Activated effector memory CD4-positive, alpha-beta T cell treated with anti-CD3 and anti-CD28 coated beads, Interleukin-2, amount 50 U/mL, for 16 hours (primary cell): ENCODE measurements at regions not wholly inside any gene's neighbourhood (a gene's known extent, or its start where the extent isn't known, plus 50 kb on each side); places are given as distances from the start of the nearest gene placed in this dataset.

Experiments used
- DNase-seq: peaks from one replicate; pipeline ENCODE4 v3.0.0-alpha.2; 2020

DNA sequence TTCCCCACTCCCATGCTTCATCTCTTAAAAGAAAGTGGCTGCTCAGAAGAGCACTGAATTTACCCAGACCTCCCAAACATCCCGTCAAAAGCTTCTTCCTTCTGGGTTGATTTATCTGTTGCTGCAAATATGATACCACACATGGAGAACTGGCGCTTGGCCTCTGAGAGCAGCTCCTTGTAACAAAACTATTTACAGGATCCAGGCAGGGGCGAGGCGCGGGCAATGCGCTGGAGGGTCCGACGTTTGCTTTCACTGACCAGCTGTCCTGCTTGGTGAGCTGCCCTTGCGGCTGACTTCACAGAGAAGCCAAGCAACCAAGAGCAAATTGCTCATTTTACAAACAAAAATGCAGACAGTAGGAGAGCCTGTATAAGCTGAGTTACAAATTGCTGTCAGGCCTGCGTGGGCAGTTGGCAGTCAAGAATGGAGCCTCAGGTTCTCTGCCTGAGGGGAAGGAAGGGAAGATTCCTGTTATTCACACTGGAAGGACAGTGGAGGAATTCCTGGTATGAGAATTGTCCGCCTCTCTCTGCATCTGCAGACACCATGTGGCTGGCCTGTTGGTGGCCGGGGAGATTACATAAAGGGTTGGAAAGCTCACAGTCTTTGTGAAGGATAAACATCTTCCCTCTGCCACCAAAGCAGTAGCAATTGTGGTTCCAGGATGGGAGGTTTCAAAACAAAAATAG lies 192.2 kb upstream of the LEF1 start:
- DNase-seq = no peak

DNA sequence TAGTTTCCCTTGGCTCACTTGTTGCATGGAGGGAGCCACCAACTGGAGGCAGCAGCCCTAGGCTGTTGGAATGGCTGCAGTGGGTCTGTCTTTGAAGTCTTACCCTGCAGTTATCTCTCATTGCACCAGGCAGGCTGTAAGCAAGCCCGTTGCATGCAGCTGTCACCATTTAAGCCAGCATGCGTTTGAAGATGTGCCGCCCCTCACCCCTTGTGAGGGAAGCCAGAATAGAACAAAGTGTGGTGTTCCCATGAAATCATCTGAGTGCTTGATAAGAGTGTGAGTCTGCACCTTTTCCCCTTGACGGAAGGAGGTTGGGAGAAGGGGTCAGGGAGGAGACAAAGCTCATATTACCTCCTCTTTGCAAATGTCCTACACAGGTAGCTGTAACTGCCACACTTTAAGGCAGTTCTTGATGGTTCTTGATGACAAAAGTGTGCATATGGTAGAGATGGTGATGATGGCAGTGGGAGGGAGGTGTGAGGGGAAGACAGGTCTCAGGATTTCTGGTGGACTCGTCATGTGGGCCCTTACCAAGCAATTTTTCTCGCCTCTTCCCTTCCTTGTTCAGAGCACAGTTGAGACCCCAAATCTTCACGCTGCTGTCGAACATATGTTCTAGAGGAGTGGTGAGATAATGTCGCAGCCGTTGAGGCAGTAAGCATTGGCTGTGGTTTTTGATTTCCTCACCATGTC lies 191.4 kb upstream of the LEF1 start:
- no peak for DNase-seq

DNA sequence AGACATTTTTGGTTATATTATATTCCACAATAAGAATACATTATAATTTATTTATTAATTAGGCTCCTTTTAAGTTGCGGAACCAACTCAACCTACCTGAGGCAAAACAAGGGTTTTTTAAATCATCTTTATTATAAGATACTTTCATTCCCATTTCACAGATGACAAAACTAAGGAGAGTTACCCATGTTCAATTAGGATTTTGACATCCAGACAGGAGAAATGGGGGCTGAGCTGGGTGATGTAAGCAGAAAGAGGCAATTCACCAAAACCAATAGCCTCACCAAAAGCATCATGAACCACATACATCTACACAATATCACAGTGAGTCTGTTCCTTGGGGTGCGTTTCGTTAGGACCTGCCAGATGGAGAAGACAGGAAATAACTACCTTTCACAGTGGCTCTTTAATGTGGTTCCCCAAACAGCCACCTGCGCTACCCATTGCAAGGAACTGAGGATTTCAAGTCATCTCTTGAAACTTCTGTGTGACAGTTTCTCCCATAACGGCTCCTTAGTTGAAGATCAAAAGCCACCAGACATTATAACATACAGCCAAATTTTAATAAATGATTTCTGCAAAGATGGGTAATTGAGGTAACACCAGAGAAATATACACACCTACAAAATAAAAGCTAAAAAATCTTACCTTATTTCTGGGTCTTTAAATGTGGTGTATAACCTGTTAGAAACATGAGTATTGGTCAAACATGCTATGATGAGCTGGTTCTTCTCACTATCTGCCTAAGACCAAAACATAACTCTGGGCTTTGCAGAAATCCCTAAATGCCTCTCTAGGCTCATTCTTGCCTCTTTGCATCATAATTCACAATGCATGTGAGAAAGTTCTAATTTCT lies 190.6 kb upstream of the LEF1 start:
- peak; percentile 66 for DNase-seq

DNA sequence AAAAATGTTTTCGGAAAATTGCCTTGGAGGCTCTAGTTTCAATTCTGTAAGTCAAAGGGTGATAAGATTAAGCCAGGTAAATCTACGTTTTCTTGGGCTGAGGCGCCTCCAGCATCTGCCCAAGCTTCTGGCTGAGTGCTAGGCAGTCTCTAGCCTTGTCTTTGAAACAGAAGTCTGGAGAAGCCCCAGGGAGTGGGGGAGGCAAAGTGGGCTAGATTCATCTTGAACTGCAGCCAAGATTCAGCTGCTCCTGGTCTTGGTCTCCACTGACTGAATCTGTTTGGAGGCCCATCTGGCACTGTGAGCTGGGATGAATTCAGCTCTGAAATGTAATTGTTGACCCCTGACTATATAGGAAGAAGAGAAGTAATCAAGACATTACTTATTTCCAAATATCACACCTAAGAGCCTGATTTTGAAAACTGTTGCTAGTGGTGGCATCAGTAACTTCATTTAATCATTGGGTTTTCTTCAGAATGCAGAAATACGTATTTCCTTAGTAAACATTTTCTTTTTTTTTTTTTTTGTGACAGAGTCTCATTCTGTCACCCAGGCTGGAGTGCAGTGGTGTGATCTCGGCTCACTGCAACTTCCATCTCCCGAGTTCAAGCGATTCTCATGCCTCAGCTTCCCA lies 187.3 kb upstream of the LEF1 start:
- no peak for DNase-seq

DNA sequence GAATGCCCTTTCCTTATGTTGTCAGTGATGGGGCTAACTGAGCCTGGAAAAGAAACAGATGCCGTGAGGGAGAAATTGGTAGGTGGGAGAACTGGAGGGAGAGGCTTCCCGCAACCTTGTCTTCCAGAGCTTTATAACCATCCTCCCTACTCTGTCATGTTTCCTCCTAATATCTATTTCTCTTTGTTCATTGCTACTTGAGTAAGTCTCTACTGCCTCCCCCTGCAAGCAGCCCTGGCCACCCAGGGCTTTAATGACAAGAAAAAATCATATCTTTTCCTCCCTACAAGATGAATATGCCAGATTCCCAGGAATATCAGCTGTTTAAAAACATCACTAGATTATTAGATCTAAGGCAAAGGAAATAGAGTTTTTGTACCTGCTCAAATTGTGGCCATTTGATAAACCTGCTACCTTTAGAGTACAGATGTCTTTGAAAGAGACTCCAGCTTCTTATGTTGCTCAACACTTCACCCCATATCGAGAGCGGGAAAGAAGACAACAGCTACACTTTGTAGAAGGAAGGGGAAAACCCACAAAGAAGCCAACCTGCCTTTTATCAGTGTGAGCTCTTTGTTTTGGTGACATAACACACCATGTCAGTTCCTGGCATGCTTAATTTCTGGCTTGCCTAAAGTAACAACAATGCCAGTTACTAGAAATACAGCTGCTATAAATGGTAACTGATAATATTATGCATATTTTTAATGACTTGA lies 186.6 kb upstream of the LEF1 start:
- DNase-seq = no peak

DNA sequence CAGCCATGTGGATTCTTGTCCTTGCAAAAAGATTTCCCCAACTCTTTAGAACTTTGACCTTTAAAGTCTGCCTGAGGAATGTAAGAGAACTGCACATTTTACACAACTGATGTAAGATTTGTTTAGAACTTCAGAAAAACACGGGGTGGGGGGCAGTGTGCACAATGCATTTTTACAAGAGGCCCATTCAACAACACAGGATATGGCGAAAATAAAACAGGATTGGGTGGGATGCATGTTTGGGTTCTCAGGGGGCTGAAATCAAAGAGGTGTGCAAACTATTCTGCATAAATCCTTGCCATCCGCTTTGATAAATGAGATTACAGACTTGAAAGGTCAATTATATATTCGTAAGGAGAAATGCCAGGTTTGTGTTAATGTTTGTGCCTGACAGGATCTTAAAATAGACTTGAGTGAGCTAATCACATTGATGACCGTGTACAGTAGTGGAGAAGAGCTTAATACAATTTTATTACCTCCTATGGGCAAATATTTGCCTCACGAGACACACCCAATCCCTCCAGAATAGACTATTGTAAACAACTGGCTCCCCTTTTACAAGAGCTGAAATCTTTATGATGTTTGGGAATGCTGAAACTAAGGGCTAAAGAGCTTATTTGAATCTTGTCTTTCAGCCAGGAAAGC lies 184.1 kb upstream of the LEF1 start:
- DNase-seq = no peak

DNA sequence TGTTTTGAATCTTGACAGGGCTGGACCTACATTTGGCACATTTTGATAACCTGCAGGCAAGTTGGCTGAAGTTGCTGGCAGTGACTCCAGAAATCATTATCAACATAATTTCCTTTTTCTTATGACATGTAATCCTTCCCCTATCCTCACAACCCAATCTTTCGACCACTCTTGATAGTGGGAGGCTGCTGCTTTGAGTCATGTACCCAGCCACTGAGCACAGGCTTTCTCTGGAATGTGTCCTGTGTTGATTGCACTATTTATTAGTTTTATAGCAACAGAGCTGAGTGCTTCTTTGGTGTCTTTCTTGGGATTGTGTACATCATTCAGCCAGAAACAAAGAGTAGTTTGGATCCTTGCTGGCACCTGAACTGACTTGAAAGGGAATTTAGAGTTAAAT lies 183.1 kb upstream of the LEF1 start:
- DNase-seq = no peak

DNA sequence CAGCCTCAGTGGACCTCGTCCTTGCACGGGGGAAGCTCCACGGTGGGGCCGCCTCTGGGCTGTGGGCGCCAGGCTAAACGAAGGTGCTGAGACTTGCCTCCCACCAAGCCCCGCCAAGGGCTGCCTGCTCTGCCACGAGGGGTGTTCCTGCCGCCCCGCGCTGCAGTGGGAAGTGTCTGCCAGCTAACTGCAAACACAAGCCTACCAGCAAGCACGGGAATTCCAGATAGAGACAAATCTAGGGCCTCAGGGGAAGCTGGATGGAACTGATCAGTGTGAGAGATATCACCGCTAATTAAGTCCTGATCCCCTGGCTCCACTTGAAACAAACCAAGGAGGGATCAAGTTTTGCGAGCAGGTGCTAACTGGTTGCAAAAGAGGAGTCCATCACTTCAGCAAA lies 181.6 kb upstream of the LEF1 start:
- DNase-seq = no peak

DNA sequence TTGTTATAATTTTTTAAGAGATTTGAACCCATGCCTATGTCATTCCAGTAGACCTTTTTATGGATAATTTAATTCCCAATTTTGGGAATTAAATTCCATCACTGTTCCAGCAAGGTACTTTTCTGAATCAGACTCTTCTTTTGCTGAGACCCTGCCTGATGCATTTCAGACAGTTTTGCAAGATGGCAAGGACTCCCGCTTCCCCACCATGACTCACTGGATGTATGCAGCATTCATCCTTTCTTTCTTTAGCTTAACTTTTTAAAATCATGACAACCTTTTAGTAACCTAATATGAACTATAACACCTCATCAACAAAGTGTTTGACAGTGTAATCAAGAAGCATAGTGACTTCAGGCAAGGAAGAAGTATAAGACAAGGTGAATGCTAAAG lies 178.1 kb upstream of the LEF1 start:
- no peak for DNase-seq

DNA sequence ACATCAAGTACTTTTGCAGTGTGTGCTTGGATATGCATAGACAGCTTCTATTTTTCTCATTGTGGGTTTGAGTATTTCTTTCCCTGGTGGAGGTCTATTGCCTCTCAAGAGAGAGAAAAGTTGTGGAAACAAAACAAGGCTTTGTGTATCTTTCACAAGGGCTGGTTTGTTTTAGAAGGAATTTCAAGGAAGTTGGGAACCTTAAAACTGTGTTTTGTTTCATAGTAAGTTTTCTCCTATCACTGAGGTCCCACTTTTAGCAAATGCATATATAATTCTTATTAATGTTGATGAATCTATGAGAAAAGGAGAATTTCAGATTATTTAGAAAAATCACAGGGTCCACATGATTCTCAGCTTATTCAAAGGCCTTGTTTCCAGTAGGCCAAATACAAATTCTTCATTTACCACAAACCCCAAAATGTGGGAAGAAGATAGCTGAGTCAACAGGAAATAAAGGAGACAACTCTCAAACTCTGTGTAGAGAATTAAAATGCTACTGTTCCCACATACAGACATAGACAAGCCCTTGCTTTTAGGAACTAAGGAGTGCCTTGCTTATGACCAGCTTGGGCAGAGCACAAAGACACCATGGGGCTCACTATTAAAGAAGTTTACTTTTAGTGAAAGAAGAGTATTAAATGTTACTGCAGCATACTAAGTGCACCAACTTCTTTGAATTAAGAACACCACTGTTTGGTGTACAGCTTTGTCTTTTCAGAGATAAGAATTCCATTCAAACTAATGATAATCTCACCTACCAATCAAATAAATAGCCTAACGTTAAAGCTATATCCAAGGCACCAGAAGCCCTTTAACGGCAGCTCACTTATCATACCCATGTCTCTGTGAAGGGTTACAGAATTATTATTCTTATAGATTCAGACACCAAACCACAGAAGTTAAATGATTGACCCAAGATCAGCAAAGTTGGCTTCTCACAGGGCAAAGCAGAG lies 177.4 kb upstream of the LEF1 start:
- no peak for DNase-seq

DNA sequence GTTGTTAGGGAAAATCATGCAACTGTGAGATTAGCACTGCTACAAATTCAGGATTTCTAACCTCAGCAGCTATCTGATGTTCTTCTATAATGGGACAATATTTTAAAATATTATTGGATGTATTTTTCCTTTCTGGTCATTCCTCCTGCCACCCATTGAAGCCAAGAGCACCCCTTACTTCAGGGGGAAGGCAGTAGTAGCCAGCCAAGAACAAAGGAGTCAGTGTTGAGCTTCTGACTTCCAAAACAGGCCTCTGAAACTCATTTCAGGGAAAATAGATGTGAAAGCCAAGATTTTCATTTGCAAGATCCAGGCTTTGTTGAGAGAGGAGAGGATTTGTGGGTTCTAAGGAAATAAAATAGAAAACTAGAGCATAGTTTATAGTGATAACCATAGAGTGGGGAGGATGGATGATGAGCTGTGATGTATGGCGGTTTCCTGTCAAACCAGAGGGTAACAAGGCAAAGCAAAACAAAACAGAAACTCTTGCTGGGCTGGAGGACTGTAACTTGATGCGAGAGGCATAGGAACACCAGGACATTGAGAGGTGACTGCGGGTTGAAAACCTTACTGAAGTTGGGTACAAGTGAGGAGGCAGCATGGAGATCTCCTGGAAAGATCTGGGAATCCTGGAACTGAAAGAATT lies 173.7 kb upstream of the LEF1 start:
- DNase-seq = peak; percentile 65

DNA sequence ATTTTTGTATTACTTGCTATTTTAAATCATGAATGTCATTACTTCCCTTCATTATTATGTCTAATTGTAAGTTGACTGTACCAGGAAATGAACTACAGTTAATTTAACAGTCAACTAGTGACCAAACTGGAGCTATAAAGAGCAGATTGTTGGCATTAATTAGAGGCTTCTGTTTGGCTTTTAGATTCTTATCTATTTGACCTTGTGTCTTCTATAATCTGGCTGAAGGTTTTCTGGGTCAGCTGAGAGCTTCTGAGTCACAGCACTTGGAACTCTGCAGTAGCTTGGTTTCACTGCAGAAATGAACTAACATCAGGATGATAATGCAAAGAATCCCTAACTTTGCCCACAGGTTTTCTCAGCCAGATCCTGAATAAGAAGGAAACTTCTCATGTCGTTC lies 169.2 kb upstream of the LEF1 start:
- no peak for DNase-seq

DNA sequence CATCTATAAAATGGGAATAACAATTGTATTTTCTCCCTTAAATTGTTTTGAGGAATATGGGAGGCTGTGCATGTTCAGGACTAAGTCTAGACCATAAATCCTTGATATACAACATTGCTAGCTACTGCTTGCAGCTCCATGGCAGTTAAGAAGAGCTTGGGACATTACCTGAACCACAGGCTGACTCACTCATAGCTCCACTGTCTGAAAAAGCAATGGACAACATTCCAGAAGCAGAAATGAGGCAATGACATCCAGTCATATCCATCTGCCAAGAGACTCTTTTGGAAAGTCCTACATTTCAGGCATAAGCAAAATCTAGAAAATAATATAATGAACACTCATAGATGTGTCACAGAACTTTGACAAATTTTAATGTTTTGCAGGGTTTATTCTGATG lies 167.3 kb upstream of the LEF1 start:
- no peak for DNase-seq

DNA sequence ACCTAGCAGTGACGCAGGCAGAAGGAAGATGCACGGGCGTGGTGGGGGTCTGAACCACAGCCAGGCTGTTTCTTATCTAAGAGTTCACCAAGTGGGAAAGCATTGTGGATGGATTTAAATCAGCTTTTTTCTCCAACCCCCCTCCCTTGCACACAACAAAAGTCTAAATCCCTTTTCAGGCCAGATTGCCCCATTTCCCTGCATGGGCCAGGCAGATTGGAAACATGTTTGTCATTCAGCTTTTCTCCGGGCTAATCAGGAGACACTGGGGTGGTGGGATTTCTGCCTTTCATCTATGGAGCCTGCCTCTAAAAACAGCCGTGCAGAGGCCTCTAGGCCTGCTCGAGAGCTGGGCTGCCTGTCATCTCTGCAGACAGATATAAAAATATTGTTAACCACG lies 166.3 kb upstream of the LEF1 start:
- DNase-seq = no peak

DNA sequence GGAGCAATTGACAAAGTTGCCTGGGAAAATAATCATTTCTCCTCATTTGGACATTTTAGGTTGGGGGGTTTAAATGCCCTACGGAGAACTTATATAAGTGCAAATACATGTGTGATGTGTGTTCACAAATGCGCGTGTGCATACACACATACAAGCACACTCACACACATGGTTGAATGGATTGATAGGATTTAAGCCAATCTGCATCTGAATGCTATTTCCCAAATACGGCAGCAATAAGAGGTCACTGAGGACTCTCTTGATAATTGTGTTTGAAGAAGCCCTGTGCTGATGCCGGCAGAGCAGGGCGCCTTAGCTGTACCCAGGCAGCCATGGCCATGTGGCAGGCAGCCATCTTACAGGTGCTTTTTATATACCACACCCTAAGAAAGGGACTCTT lies 165.3 kb upstream of the LEF1 start:
- no peak for DNase-seq

DNA sequence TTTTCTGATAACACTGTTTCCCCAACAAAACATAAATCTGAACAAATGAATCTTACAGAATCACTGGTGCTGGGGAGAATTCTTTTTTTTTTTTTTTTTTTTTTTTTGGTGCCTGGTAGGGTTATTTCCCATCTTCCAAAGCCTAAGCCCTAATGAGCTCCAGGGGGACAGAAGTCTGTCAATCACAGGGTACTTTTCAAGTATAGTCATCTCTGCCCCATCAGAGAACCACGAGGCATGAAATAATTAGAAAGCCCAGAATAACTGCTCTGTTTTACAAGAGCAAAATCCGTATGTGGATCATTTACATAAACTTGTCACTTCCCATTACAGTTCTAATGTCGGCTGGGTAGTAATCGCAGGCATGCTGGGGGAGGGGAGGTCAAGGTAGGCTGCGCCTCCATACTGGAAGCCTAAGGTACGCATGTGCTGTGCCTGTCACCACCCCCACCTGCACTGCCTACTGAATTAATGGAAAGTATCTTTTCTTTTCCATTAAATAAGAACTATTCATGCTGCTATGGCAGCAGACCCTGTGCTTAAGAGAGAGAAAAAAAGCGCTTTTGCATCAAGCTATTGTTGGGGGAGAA lies 164.7 kb upstream of the LEF1 start:
- DNase-seq = no peak

DNA sequence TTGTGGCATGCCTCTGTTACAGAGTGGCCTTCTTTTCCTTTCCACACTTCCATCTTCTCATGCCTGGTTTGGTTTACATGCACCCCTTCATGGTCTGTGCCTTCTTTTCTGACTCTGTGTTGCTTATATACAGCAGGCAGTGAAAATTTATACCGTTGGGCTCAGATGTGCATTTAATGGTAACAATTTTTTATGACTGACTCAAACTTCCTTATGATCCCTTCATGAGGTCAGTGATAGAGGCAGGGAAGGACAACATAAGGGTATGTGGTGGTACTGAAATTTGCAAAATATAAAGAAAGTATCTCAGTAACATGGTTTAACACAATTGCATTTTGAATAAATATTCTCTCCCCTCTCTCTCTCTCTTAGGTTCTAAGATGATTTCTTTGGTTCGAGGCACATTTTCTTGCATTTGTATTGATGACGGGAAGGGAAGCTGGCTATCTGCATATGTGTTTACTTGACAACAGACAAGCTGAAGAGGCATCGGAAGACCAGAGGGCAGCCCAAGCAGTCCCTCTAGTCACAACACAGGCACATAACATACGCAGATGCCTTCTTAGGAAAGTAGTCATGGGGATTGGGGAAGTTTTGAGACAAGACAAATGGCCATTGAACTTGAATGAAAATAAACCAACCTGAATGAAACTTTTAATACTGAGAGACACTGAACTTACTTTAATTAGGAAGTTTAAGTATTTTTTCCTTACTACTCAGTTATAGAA lies 163.3 kb upstream of the LEF1 start:
- no peak for DNase-seq

DNA sequence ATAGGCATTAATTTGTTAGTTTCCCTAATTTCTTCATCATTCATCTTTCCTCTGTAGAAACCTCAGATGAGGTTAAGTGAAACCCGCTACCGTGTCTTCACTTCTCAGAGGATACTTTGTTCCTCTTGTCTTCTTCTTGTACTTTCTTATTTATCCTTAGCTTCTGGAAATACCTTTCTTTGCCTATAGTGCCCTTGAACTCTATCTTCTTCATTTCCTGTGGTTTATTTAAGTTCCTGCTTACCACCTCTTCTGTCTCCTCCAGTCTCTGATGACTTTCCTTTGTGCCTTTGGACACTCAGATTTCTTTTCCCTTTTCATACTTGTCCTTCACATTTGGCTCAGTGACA lies 159.6 kb upstream of the LEF1 start:
- no peak for DNase-seq

DNA sequence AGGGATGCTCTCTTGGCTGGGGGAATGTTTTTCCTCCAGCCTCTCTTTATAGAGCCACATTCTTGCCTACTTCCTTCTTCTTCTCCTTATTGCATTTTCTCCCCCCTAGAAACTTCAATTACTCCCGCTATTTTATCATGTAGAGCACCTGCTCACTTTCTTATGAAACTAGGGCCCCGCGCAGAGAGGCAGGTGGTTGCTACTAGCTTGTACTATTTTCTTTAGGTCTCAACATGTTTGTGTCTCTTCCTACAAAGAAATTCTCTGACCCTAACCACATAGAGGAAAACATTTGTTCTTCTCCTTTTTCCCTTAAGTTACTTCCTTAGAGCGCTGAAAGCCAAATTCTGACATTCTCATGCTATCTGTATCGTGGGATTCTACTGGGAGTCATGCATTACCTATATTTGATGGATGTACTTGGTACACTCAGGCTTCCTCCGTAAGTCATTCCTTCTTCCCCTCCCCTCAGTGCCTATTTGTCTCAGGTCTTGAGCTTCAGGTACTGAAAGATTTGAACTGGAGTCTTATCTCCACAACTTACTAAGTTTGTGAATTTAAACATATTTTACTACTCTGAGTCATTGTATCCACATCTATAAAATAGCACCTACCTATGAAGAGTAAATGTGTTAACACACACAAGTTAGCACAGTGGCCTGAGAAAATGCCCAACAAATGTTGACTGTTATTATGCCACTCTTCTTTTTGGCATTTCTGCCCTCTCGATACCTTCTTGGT lies 159.1 kb upstream of the LEF1 start:
- DNase-seq = no peak
